HG02588 (cell line): ENCODE measurements at regions not wholly inside any gene's neighbourhood (a gene's known extent, or its start where the extent isn't known, plus 50 kb on each side); places are given as distances from the start of the nearest gene placed in this dataset.
A peak's percentile ranks its signal among the peaks of the same experiment; 100 is the strongest.
"Not testable (repeated sequence)": the region's sequence is repeated elsewhere in the genome, so short reads cannot be mapped to it uniquely, and the experiment has no call there.

Source experiments
- ATAC-seq: cut with Tn5 transposase; IDR thresholded peaks from one replicate; pipeline ENCODE4 v1.9.1; 2021; ENCODE audit warnings: mild to moderate bottlenecking, moderate library complexity; ENCODE audit not compliant: unreplicated experiment

- no peak for ATAC-seq
These were observed 1389.3 kb downstream of the CDY2B start for GRCh38 chrY:16490706-16491105.

GRCh38 chrY:16486696-16487215 is 1393.3 kb downstream of the CDY2B start:
- no peak for ATAC-seq

GRCh38 chrY:16480031-16480430 is 1400.0 kb downstream of the CDY2B start:
- ATAC-seq, result no peak

GRCh38 chrY:16474053-16474452 is 1406.0 kb downstream of the CDY2B start:
- no peak for ATAC-seq

- no peak for ATAC-seq
These were observed 1425.2 kb downstream of the CDY2B start for GRCh38 chrY:16454799-16455198.

GRCh38 chrY:16446152-16446551 is 1433.9 kb downstream of the CDY2B start:
- no peak for ATAC-seq

- ATAC-seq, result peak; percentile 82
These were observed 1470.7 kb downstream of the CDY2B start for GRCh38 chrY:16409206-16409923.

- not testable (repeated sequence) for ATAC-seq
These were observed 1500.6 kb downstream of the CDY2B start for GRCh38 chrY:16379458-16379857.

- not testable (repeated sequence) for ATAC-seq
These were observed 1538.4 kb downstream of the CDY2B start for GRCh38 chrY:16341592-16341991.

GRCh38 chrY:16330032-16330758 is 1549.8 kb downstream of the CDY2B start:
- not testable (repeated sequence) for ATAC-seq

GRCh38 chrY:16329135-16329820 is 1550.7 kb downstream of the CDY2B start:
- ATAC-seq, result not testable (repeated sequence)
